ENCODE measurements at regions not wholly inside any gene's neighbourhood (a gene's known extent, or its start where the extent isn't known, plus 50 kb on each side); places are given as distances from the start of the nearest gene placed in this dataset.

GRCh38 chr2:56444339-56444738 is 260.5 kb downstream of the CCDC85A start:
- DNase-seq (ENCODE audit: low read depth in 2 of 2) = no peak

- no peak for DNase-seq (ENCODE audit: low read depth in 2 of 2)
Measured at GRCh38 chr2:56448403-56449001, 264.7 kb downstream of the CCDC85A start.

GRCh38 chr2:56449002-56449431 is 265.2 kb downstream of the CCDC85A start:
- no peak for DNase-seq (ENCODE audit: low read depth in 2 of 2)

GRCh38 chr2:56449449-56449860 is 265.7 kb downstream of the CCDC85A start:
- no peak for DNase-seq (ENCODE audit: low read depth in 2 of 2)

- DNase-seq (ENCODE audit: low read depth in 2 of 2) = no peak
Measured at GRCh38 chr2:56450047-56450446, 266.3 kb downstream of the CCDC85A start.

GRCh38 chr2:56450772-56451171 is 267.0 kb downstream of the CCDC85A start:
- DNase-seq (ENCODE audit: low read depth in 2 of 2) = no peak

- no peak for DNase-seq (ENCODE audit: low read depth in 2 of 2)
Measured at GRCh38 chr2:56455642-56456041, 271.9 kb downstream of the CCDC85A start.

GRCh38 chr2:56456791-56457190 is 273.0 kb downstream of the CCDC85A start:
- no peak for DNase-seq (ENCODE audit: low read depth in 2 of 2)

- DNase-seq (ENCODE audit: low read depth in 2 of 2) = no peak
Measured at GRCh38 chr2:56460508-56460907, 276.7 kb downstream of the CCDC85A start.

- no peak for DNase-seq (ENCODE audit: low read depth in 2 of 2)
Measured at GRCh38 chr2:56464066-56464465, 280.3 kb downstream of the CCDC85A start.

- no peak for DNase-seq (ENCODE audit: low read depth in 2 of 2)
Measured at GRCh38 chr2:56464613-56465012, 280.8 kb downstream of the CCDC85A start.

GRCh38 chr2:56465491-56465890 is 281.7 kb downstream of the CCDC85A start:
- no peak for DNase-seq (ENCODE audit: low read depth in 2 of 2)

GRCh38 chr2:56473524-56473923 is 289.7 kb downstream of the CCDC85A start:
- DNase-seq (ENCODE audit: low read depth in 2 of 2) = no peak

- no peak for DNase-seq (ENCODE audit: low read depth in 2 of 2)
Measured at GRCh38 chr2:56474412-56475158, 290.8 kb downstream of the CCDC85A start.

GRCh38 chr2:56475191-56475590 is 291.4 kb downstream of the CCDC85A start:
- DNase-seq (ENCODE audit: low read depth in 2 of 2) = no peak

GRCh38 chr2:56476509-56477071 is 292.8 kb downstream of the CCDC85A start:
- DNase-seq (ENCODE audit: low read depth in 2 of 2) = no peak

GRCh38 chr2:56478027-56478426 is 294.2 kb downstream of the CCDC85A start:
- DNase-seq (ENCODE audit: low read depth in 2 of 2) = no peak

- DNase-seq (ENCODE audit: low read depth in 2 of 2) = no peak
Measured at GRCh38 chr2:56483081-56483480, 299.3 kb downstream of the CCDC85A start.

- DNase-seq (ENCODE audit: low read depth in 2 of 2) = no peak
Measured at GRCh38 chr2:56484906-56485305, 301.1 kb downstream of the CCDC85A start.

- no peak for DNase-seq (ENCODE audit: low read depth in 2 of 2)
Measured at GRCh38 chr2:56500317-56500716, 316.5 kb downstream of the CCDC85A start.

GRCh38 chr2:56502616-56503015 is 318.8 kb downstream of the CCDC85A start:
- no peak for DNase-seq (ENCODE audit: low read depth in 2 of 2)

- no peak for DNase-seq (ENCODE audit: low read depth in 2 of 2)
Measured at GRCh38 chr2:56505885-56506284, 322.1 kb downstream of the CCDC85A start.

GRCh38 chr2:56508662-56509061 is 324.9 kb downstream of the CCDC85A start:
- no peak for DNase-seq (ENCODE audit: low read depth in 2 of 2)

Data from stimulated activated CD8-positive, alpha-beta memory T cell treated with anti-CD3 and anti-CD28 coated beads, Interleukin-7, amount 100 ng/mL, for 1 hour (primary cell).